ENCODE measurements at regions not wholly inside any gene's neighbourhood (a gene's known extent, or its start where the extent isn't known, plus 50 kb on each side); places are given as distances from the start of the nearest gene placed in this dataset.

DNA sequence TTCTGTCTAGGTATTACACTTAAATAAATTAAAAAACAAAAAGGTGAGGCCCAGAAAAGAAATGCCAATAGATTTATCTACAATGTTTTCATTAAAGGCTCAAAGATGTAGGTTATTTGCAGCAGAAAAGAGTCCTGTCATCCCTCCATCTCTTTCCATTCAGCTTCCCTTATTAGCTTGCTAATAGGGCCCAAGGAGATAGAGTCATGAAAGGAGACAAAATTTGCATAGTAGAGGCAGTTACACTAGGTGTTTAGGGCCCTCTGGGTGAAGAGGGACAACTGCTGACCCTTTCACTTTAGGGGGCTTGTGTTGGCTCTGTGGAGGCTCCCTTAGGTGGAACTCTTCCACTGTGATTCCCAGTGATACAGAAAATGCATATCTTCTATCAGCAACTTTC, 58.4 kb upstream of the TACR3 start:
- Mint-ChIP-seq H3K27ac (no peak overlapping the region), H3K9me3 (ENCODE audit: low read depth) (no peaks in the 10 kb centered on the region), H3K4me1 (no peaks in the 10 kb centered on the region), H3K27me3 (no peaks in the 10 kb centered on the region), H3K4me3 (no peak overlapping the region), H3K36me3 (no peaks in the 10 kb centered on the region)
- DNase-seq (no peak), ATAC-seq (no peak)
- CTCF ChIA-PET, result no interaction called here

DNA sequence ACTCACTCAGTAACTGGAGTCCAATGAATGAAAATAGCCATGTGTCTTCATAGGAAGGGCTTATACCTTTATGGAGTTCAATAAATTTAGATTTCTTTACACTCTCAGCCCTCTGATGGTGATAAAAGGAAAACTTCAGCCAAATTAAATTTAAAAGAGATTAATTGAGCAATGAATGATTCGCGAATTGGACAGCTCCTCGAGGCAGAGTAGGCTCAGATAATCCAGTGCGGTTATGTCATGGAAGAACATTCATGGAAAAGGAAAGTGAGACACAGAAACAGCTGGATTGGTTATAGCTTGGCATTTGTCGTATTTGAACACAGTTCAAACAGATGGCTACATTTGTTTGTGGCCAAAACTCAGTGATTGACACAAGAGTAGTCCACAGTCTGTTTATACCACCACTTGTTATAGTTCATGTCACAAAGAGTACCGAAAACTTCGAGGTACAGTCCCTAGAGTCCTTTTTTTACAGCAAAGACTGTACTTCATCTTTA, 54.6 kb upstream of the TACR3 start:
- Mint-ChIP-seq H3K27me3 (no peaks in the 10 kb centered on the region), H3K36me3 (no peaks in the 10 kb centered on the region), H3K9me3 (ENCODE audit: low read depth) (no peaks in the 10 kb centered on the region), H3K4me3 (no peak overlapping the region), H3K27ac (no peak overlapping the region), H3K4me1 (no peaks in the 10 kb centered on the region)
- ATAC-seq (no peak), DNase-seq (no peak)
- CTCF ChIA-PET, result no interaction called here

DNA sequence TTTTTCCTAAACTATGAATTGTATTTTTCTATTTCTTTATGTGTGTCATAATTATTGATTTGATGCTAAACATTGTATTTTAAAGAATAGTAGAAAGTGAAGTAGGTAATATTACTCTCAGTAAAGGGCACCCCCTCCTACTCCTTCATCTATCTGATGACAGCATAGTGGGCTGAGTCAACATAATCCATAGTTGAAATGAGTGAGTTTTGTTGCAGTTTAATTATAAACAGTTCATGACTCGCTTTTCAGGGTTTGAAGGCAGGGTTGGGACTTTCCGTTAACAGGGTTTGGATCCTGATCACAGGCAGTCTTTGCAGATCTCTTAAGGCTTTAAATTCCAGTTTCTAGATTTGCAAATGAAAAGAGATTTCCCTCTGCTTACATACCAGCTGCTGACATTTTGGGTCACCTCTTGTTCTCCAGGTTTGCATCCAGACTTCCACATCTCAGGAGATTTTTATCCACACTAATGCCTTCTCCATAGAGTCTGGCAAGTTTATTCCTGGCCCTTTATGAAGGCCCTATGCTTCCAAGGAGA, 54.0 kb upstream of the TACR3 start:
- H3K4me3 Mint-ChIP-seq, result no peak overlapping the region
- H3K27me3 Mint-ChIP-seq, result no peaks in the 10 kb centered on the region
- no peaks in the 10 kb centered on the region for H3K9me3 Mint-ChIP-seq (ENCODE audit: low read depth)
- H3K27ac Mint-ChIP-seq, result no peak overlapping the region
- no peak for DNase-seq
- no peaks in the 10 kb centered on the region for H3K4me1 Mint-ChIP-seq
- CTCF ChIA-PET, result no interaction called here
- ATAC-seq, result no peak
- no peaks in the 10 kb centered on the region for H3K36me3 Mint-ChIP-seq
